C4-2B (cell line): ENCODE measurements at regions not wholly inside any gene's neighbourhood (a gene's known extent, or its start where the extent isn't known, plus 50 kb on each side); places are given as distances from the start of the nearest gene placed in this dataset.

Experiments
- H3K27ac ChIP-seq: fragments of 450-650 bp; 2 replicates; pipeline ENCODE4 v1.5.1; 2017
- ZFX ChIP-seq: fragments of 450-650 bp; IDR thresholded peaks from 2 replicates; pipeline ENCODE4 v1.6.1; 2017
- TF ChIP-seq, protein P1 (sequence below): fragments of 450-650 bp; conservative IDR thresholded peaks from 2 replicates; pipeline ENCODE4 v1.5.1; 2017; ENCODE audit warnings: mild to moderate bottlenecking

- no peak overlapping the region for H3K27ac ChIP-seq
- TF ChIP-seq, protein P1, sequence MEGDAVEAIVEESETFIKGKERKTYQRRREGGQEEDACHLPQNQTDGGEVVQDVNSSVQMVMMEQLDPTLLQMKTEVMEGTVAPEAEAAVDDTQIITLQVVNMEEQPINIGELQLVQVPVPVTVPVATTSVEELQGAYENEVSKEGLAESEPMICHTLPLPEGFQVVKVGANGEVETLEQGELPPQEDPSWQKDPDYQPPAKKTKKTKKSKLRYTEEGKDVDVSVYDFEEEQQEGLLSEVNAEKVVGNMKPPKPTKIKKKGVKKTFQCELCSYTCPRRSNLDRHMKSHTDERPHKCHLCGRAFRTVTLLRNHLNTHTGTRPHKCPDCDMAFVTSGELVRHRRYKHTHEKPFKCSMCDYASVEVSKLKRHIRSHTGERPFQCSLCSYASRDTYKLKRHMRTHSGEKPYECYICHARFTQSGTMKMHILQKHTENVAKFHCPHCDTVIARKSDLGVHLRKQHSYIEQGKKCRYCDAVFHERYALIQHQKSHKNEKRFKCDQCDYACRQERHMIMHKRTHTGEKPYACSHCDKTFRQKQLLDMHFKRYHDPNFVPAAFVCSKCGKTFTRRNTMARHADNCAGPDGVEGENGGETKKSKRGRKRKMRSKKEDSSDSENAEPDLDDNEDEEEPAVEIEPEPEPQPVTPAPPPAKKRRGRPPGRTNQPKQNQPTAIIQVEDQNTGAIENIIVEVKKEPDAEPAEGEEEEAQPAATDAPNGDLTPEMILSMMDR: no peak
- TF ChIP-seq ZFX: no peak
Observed at GRCh38 chr10:127797339-127797738, 60.4 kb downstream of the FOXI2 start.

DNA sequence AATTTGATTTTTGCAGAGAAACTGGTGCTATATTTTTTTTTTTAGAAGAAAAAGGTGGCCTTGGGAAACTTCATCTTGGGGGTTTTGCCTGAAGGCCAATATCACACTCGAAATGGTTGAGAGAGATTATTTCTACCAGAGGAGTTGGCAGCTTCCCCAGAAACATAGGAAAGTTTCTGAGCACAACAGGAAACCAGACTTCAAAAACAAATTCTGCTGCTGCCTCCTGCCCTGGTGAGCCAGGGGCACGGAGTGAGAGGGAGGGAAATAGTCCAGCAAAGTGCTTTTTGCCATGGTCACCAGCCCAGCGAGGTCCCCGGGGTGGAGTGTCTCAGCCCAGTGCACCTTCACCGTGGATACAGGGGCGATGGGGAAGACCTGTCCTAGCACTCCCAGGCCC is 61.1 kb downstream of the FOXI2 start:
- H3K27ac ChIP-seq: no peak overlapping the region
- no peak for TF ChIP-seq ZFX
- TF ChIP-seq, protein P1: no peak

DNA sequence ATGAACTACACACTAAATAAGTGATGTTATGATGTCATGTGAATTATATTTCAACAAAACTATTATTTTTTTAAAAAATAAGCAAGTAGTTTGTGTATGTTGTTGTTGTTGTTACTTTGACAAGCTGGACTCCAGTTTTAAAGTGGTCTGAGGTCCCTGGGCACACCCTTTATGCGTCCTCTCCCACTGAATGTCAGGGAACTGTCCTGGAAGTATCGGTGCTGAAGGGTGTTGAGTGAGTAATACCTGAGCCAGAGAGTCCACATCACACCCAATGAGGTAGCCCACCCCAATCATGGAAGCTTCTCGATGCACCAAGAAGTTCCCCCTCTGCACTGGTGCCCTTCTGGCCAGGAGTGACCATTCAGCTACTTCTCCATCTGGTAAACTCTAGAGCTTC is 64.3 kb downstream of the FOXI2 start:
- no peak overlapping the region for H3K27ac ChIP-seq
- no peak for TF ChIP-seq ZFX
- TF ChIP-seq, protein P1: no peak

- TF ChIP-seq ZFX: no peak
- TF ChIP-seq, protein P1: no peak
- H3K27ac ChIP-seq: no peak overlapping the region
Observed at GRCh38 chr10:127802531-127803095, 65.6 kb downstream of the FOXI2 start.

GRCh38 chr10:127804696-127805095 is 67.7 kb downstream of the FOXI2 start:
- H3K27ac ChIP-seq: no peak overlapping the region
- no peak for TF ChIP-seq ZFX
- TF ChIP-seq, protein P1: no peak

GRCh38 chr10:127805950-127806349 is 69.0 kb downstream of the FOXI2 start:
- TF ChIP-seq, protein P1: no peak
- TF ChIP-seq ZFX: no peak
- no peak overlapping the region for H3K27ac ChIP-seq

GRCh38 chr10:127812041-127812440 is 75.1 kb downstream of the FOXI2 start:
- H3K27ac ChIP-seq: no peak overlapping the region
- TF ChIP-seq, protein P1: no peak
- TF ChIP-seq ZFX: no peak
